Upper lobe of left lung (tissue), 6 donors: ENCODE measurements at regions not wholly inside any gene's neighbourhood (a gene's known extent, or its start where the extent isn't known, plus 50 kb on each side); places are given as distances from the start of the nearest gene placed in this dataset.

Source experiments
- ATAC-seq, 2 donors: fragments of 200-7000 bp; cut with Tn5 transposase; one replicate each; pipeline ENCODE4 v1.9.1; 2022; ENCODE audit warnings: mild to moderate bottlenecking in 2 of 2, moderate library complexity in 2 of 2; ENCODE audit not compliant: low FRiP score in 2 of 2
- DNase-seq, 2 donors: peaks; one replicate each; pipeline ENCODE4 v3.0.0-alpha.2; 2019 to 2020
- H3K27ac ChIP-seq, 4 donors: fragments of 200-600 bp; sonication (generic); one replicate each; pipeline ENCODE4 v1.5.1; 2016 to 2019
- H3K27me3 ChIP-seq, 4 donors: fragments of 200-600 bp; sonication (generic); one replicate each; pipeline ENCODE4 v1.5.1; 2017 to 2019
- H3K36me3 ChIP-seq, 4 donors: fragments of 200-600 bp; sonication (generic); one replicate each; pipeline ENCODE4 v1.5.1; 2016 to 2019
- H3K4me1 ChIP-seq, 4 donors: fragments of 200-600 bp; sonication (generic); one replicate each; pipeline ENCODE4 v1.5.1; 2018 to 2019
- H3K4me3 ChIP-seq, 4 donors: fragments of 200-600 bp; sonication (generic); one replicate each; pipeline ENCODE4 v1.5.1; 2017 to 2019; ENCODE audit warnings: mild to moderate bottlenecking in 2 of 4, moderate library complexity in 1 of 4
- H3K9me3 ChIP-seq, 4 donors: fragments of 200-600 bp; sonication (generic); one replicate each; pipeline ENCODE4 v1.5.1; 2018 to 2019
- CTCF ChIP-seq, 6 experiments: fragments of 450-650 bp in 4 of 6; fragments of 200-600 bp in 2 of 6; sonication (generic) in 2 of 6; IDR thresholded peaks; one replicate each; pipeline ENCODE4 v1.5.1; 2016 to 2019; ENCODE audit warnings: antibody characterized with exemption in 6 of 6
- EP300 ChIP-seq, 4 donors: sonication (generic); formaldehyde crosslinking; IDR thresholded peaks; one replicate each; pipeline ENCODE4 v1.5.1; 2017; ENCODE audit warnings: antibody characterized with exemption in 4 of 4, control low read depth in 2 of 4
- POLR2A ChIP-seq, 4 donors: fragments of 450-650 bp; IDR thresholded peaks; one replicate each; pipeline ENCODE4 v1.5.1; 2016 to 2017; ENCODE audit warnings: antibody characterized with exemption in 4 of 4, mild to moderate bottlenecking in 2 of 4
- POLR2AphosphoS5 ChIP-seq, 2 donors: sonication (generic); formaldehyde crosslinking; IDR thresholded peaks; one replicate each; pipeline ENCODE4 v1.5.1; 2017; ENCODE audit warnings: antibody characterized with exemption in 2 of 2
- WGBS, 2 donors: methylation state at CpG; one replicate each; pipeline ENCODE4 v1.1.5; 2017 to 2018; 5-methylcytosine and 5-hydroxymethylcytosine counted together
- donor health status: DM: no; HTN: no; CAD: no; lungs with moderate emphysema.
- donor health status: DM: no; HTN: yes; CAD: no; lungs with severe emphysema.

DNA sequence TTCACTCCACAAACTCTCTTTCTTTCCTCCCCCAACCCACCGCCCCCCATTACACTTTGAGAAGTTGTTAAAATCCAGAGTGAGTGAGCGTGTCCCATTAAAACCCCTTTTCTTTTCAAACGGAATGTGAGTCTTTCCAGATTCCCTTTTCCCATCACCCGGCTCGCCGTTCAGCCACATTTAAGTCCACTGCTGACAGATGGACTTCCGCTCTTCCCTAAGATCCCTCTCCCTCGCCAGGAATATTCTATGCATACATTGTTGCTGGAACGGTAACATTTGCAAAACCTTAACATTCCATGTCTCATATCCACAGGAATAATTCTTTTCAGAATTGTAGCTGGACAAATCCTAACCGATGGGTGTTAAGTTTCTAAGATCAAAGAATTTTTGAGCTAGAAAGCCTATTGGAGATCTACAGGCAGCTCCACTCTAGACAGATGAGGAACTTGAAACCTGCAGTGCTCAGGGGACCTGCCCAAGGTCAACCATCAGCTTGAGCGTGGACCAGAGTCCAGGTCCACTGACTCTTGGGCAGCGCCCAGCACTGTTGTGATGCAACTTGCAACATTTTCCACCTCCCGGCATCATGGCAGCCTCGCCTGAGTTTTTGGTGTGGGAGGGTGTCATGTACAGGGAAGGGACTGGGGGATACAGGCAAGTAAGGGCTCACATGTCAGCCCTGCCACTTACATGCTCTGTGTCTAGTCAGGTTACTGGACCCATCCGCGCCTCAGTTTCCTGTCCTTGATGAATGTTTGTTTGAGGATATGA is 500.1 kb downstream of the CCDC171 start:
- TF ChIP-seq POLR2AphosphoS5 (IDR thresholded peaks at IDR 0.05) = no peak
- TF ChIP-seq EP300 (IDR thresholded peaks at IDR 0.05) = no peak
- TF ChIP-seq CTCF (IDR thresholded peaks at IDR 0.05) = no peak
- TF ChIP-seq POLR2A (IDR thresholded peaks at IDR 0.05) = no peak
- no peaks in the 10 kb centered on the region for H3K27me3 ChIP-seq
- no peak overlapping the region for H3K27ac ChIP-seq
- ATAC-seq (no peak), DNase-seq (no peak)
- H3K4me1 ChIP-seq = no peaks in the 10 kb centered on the region
- no peak overlapping the region for H3K4me3 ChIP-seq
- 84 to 88% methylated on average over 12 to 16 of the region's 16 CpGs for WGBS, 2 donors
- no peaks in the 10 kb centered on the region for H3K36me3 ChIP-seq
- H3K9me3 ChIP-seq = no peaks in the 10 kb centered on the region

- no peak for ATAC-seq
- 92 to 96% methylated on average over 2 to 3 of the region's 4 CpGs for WGBS, 2 donors
- Histone ChIP-seq H3K9me3 (no peaks in the 10 kb centered on the region), H3K27me3 (no peaks in the 10 kb centered on the region), H3K4me1 (no peaks in the 10 kb centered on the region), H3K36me3 (no peaks in the 10 kb centered on the region), H3K27ac (no peak overlapping the region), H3K4me3 (no peak overlapping the region)
- TF ChIP-seq CTCF (IDR thresholded peaks at IDR 0.05) = no peak
- TF ChIP-seq POLR2A (IDR thresholded peaks at IDR 0.05) = no peak
- TF ChIP-seq POLR2AphosphoS5 (IDR thresholded peaks at IDR 0.05) = no peak
- TF ChIP-seq EP300 (IDR thresholded peaks at IDR 0.05) = no peak
- no peak for DNase-seq
These were observed 504.7 kb downstream of the CCDC171 start for GRCh38 chr9:16057541-16057940.

GRCh38 chr9:16058131-16058549 is 505.3 kb downstream of the CCDC171 start:
- no peak for DNase-seq
- no peaks in the 10 kb centered on the region for H3K4me1 ChIP-seq
- no peak overlapping the region for H3K27ac ChIP-seq
- H3K9me3 ChIP-seq = no peaks in the 10 kb centered on the region
- H3K4me3 ChIP-seq = no peak overlapping the region
- 38 to 50% methylated on average over 7 of the region's 7 CpGs for whole genome bisulfite sequencing, 2 donors
- TF ChIP-seq CTCF (IDR thresholded peaks at IDR 0.05) (no peak), EP300 (IDR thresholded peaks at IDR 0.05) (no peak), POLR2AphosphoS5 (IDR thresholded peaks at IDR 0.05) (no peak), POLR2A (IDR thresholded peaks at IDR 0.05) (no peak)
- H3K27me3 ChIP-seq = no peaks in the 10 kb centered on the region
- no peaks in the 10 kb centered on the region for H3K36me3 ChIP-seq
- ATAC-seq = no peak

GRCh38 chr9:16060436-16061129 is 507.7 kb downstream of the CCDC171 start:
- no peaks in the 10 kb centered on the region for H3K27me3 ChIP-seq
- ATAC-seq = no peak
- 74 to 75% methylated on average over 3 of the region's 3 CpGs for WGBS, 2 donors
- DNase-seq = no peak
- H3K9me3 ChIP-seq = no peaks in the 10 kb centered on the region
- TF ChIP-seq EP300 (IDR thresholded peaks at IDR 0.05) = no peak
- no peak overlapping the region for H3K4me3 ChIP-seq
- H3K36me3 ChIP-seq = no peaks in the 10 kb centered on the region
- no peak overlapping the region for H3K27ac ChIP-seq
- no peaks in the 10 kb centered on the region for H3K4me1 ChIP-seq

DNA sequence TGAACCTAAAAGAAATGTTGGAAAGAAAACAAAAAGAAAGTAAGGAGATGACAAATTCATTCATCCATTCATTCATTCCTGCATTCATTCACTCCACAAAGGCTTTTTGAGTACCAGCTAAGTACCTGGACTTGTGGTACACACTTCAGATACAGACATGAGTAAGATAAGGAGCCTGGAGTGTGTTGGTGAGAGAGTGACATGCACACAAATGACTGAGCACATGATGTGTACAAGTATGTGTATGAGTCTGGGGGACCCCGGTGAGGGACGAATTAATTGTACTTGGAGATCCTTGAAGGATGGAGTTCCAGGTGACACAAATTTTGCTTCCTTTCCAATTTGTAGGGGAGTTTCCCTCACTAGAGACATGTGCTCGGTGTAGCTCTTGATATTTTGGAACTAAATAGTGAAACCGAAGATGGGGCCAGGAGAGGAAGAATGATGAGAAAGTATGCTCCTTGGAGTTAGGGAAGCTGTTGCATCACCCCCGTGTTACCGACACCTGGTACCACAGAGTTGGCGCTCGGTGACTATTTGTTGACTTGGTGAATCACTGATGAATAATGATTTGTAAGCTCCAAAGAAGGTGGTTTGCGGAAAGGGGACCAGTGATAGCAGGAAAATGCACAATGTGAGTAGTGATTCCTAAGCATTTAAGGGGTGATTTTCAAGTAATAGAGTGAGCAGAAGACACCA is 509.8 kb downstream of the CCDC171 start:
- Histone ChIP-seq H3K27me3 (no peaks in the 10 kb centered on the region), H3K4me1 (no peaks in the 10 kb centered on the region), H3K27ac (no peak overlapping the region), H3K36me3 (no peaks in the 10 kb centered on the region), H3K9me3 (no peaks in the 10 kb centered on the region), H3K4me3 (no peak overlapping the region)
- 87 to 91% methylated on average over 9 of the region's 9 CpGs for WGBS, 2 donors
- ATAC-seq (no peak), DNase-seq (no peak)
- TF ChIP-seq POLR2AphosphoS5 (IDR thresholded peaks at IDR 0.05) (no peak), POLR2A (IDR thresholded peaks at IDR 0.05) (no peak), EP300 (IDR thresholded peaks at IDR 0.05) (no peak), CTCF (IDR thresholded peaks at IDR 0.05) (no peak)
